ENCODE measurements at regions not wholly inside any gene's neighbourhood (a gene's known extent, or its start where the extent isn't known, plus 50 kb on each side); places are given as distances from the start of the nearest gene placed in this dataset.

- TF ChIP-seq HDAC2 (IDR thresholded peaks at IDR 0.05) = no peak
- TF ChIP-seq, protein P1, sequence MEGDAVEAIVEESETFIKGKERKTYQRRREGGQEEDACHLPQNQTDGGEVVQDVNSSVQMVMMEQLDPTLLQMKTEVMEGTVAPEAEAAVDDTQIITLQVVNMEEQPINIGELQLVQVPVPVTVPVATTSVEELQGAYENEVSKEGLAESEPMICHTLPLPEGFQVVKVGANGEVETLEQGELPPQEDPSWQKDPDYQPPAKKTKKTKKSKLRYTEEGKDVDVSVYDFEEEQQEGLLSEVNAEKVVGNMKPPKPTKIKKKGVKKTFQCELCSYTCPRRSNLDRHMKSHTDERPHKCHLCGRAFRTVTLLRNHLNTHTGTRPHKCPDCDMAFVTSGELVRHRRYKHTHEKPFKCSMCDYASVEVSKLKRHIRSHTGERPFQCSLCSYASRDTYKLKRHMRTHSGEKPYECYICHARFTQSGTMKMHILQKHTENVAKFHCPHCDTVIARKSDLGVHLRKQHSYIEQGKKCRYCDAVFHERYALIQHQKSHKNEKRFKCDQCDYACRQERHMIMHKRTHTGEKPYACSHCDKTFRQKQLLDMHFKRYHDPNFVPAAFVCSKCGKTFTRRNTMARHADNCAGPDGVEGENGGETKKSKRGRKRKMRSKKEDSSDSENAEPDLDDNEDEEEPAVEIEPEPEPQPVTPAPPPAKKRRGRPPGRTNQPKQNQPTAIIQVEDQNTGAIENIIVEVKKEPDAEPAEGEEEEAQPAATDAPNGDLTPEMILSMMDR (IDR thresholded peaks at IDR 0.05) = no peak
- TF ChIP-seq MAFK (IDR thresholded peaks at IDR 0.05; ENCODE audit: partially characterized antibody) = no peak
- TF ChIP-seq JUN (IDR thresholded peaks at IDR 0.05) = no peak
- no peak for TF ChIP-seq SMC3 (IDR thresholded peaks at IDR 0.05)
- no peak for TF ChIP-seq RAD21 (conservative IDR thresholded peaks at IDR 0.05 in 1 of 2, IDR thresholded peaks at IDR 0.05 in 1 of 2)
Observed at GRCh38 chr14:42469637-42470426, 863.2 kb downstream of the LRFN5 start.
